Ovary (tissue), 7 donors: ENCODE measurements at regions not wholly inside any gene's neighbourhood (a gene's known extent, or its start where the extent isn't known, plus 50 kb on each side); places are given as distances from the start of the nearest gene placed in this dataset. TPM values are rescaled to one million over a fixed set of nuclear protein-coding genes. Genes with fewer than 3 reads are reported as not detected.

Experiments used
- DNase-seq, 5 donors: peaks; one replicate each; pipeline ENCODE4 v3.0.0-alpha.2; 2019 to 2020
- H3K27ac ChIP-seq, 2 donors: fragments of 200-600 bp; one replicate each; pipeline versions ENCODE4 v1.5.1 to v1.8.0; 2019 to 2022
- H3K27me3 ChIP-seq: fragments of 200-600 bp; one replicate; pipeline ENCODE4 v1.8.0; 2022
- H3K36me3 ChIP-seq: fragments of 200-600 bp; sonication (generic); one replicate; pipeline ENCODE4 v1.5.1; 2019
- H3K4me1 ChIP-seq: one replicate; pipeline ENCODE4 v1.8.1; 2013; ENCODE audit warnings: mild to moderate bottlenecking, moderate library complexity; ENCODE audit not compliant: insufficient read depth
- H3K4me3 ChIP-seq: fragments of 200-600 bp; sonication (generic); one replicate; pipeline ENCODE4 v1.5.1; 2017
- H3K9me3 ChIP-seq, 2 donors: fragments of 200-600 bp in 1 of 2; sonication (generic) in 1 of 2; one replicate each; pipeline versions ENCODE4 v1.5.1 to v1.8.1; 2013 to 2019; ENCODE audit warnings: mild to moderate bottlenecking in 1 of 2, moderate library complexity in 1 of 2
- CTCF ChIP-seq, 3 donors: fragments of 450-650 bp in 2 of 3; fragments of 200-600 bp in 1 of 3; IDR thresholded peaks; one replicate each; pipeline versions ENCODE4 v1.5.1 to v1.8.0; 2016 to 2022; ENCODE audit warnings: antibody characterized with exemption in 3 of 3, mild to moderate bottlenecking in 1 of 3
- EP300 ChIP-seq: sonication (generic); formaldehyde crosslinking; IDR thresholded peaks from one replicate; pipeline ENCODE4 v1.6.1; 2017; ENCODE audit warnings: antibody characterized with exemption
- POLR2A ChIP-seq: fragments of 450-650 bp; IDR thresholded peaks from one replicate; pipeline ENCODE4 v1.6.1; 2017; ENCODE audit warnings: antibody characterized with exemption, mild to moderate bottlenecking, moderate library complexity
- WGBS, 3 donors: extraction: QIAGEN DNeasy Blood & Tissue Kit in 1 of 3; methylation state at CpG; one replicate each; pipeline versions ENCODE4 v1.1.5 to v1.1.7; 2013 to 2017; 5-methylcytosine and 5-hydroxymethylcytosine counted together
- intact Hi-C, 4 donors: fragments of 100-400 bp; cut with DNase I; formaldehyde crosslinking; loops; one replicate each; pipeline versions ENCODE4 v1.11.0 to v1.15.1; 2022 to 2023
- small RNA-seq: library from RNA; depleted of rRNA; stranded (forward); fragments of <200 nt; gene quantifications from one replicate; pipeline ENCODE3, GENCODE V24; 2016
- donor health status: DM: no; HTN: no; CAD: no; lungs with moderate emphysema.
- donor health status: DM: no; HTN: no; CAD: no.
- donor health status: Bipolar disorder and iron deficiency.
- donor health status: DM: no; HTN: no; CAD: no.
- donor health status: DM: yes; HTN: yes; CAD: no.

GRCh38 chr6:24064832-24065231 lies 61.2 kb upstream of the NRSN1 start:
- no peak for TF ChIP-seq CTCF (IDR thresholded peaks at IDR 0.05)
- no peak for TF ChIP-seq EP300
- TF ChIP-seq POLR2A: no peak
- intact Hi-C loops: no loop called here
- no peak overlapping the region for H3K4me3 ChIP-seq
- whole genome bisulfite sequencing, 3 donors: 2 to 6% (median 4%) methylated on average over 1 of the region's 1 CpG
- H3K36me3 ChIP-seq: no peaks in the 10 kb centered on the region
- no peaks in the 10 kb centered on the region for H3K9me3 ChIP-seq
- no peak overlapping the region for H3K27ac ChIP-seq
- no peaks in the 10 kb centered on the region for H3K4me1 ChIP-seq
- H3K27me3 ChIP-seq: no peaks in the 10 kb centered on the region
- no peak for DNase-seq

- DNase-seq: no peak
- 5 to 10% (median 6%) methylated on average over 3 of the region's 3 CpGs for WGBS, 3 donors
- no peaks in the 10 kb centered on the region for H3K27me3 ChIP-seq
- H3K9me3 ChIP-seq: no peaks in the 10 kb centered on the region
- intact Hi-C loops: no loop called here
- no peaks in the 10 kb centered on the region for H3K4me1 ChIP-seq
- no peak overlapping the region for H3K27ac ChIP-seq
- TF ChIP-seq POLR2A (no peak), CTCF (IDR thresholded peaks at IDR 0.05) (no peak), EP300 (no peak)
- H3K4me3 ChIP-seq: no peak overlapping the region
- no peaks in the 10 kb centered on the region for H3K36me3 ChIP-seq
These were observed 56.5 kb upstream of the NRSN1 start for GRCh38 chr6:24069526-24069925.

GRCh38 chr6:24072038-24072746 lies 53.8 kb upstream of the NRSN1 start:
- no peaks in the 10 kb centered on the region for H3K36me3 ChIP-seq
- H3K27me3 ChIP-seq: no peaks in the 10 kb centered on the region
- no peaks in the 10 kb centered on the region for H3K4me1 ChIP-seq
- H3K27ac ChIP-seq: no peak overlapping the region
- DNase-seq: no peak
- H3K9me3 ChIP-seq: no peaks in the 10 kb centered on the region
- intact Hi-C loops: no loop called here
- no peak for TF ChIP-seq EP300
- TF ChIP-seq POLR2A: no peak
- TF ChIP-seq CTCF (IDR thresholded peaks at IDR 0.05): no peak
- H3K4me3 ChIP-seq: no peak overlapping the region
- 78 to 87% (median 83%) methylated on average over 6 of the region's 6 CpGs for WGBS, 3 donors

- intact Hi-C loops: no loop called here
- Histone ChIP-seq H3K9me3 (no peaks in the 10 kb centered on the region), H3K4me3 (no peak overlapping the region), H3K27me3 (no peaks in the 10 kb centered on the region), H3K4me1 (no peaks in the 10 kb centered on the region), H3K27ac (no peak overlapping the region), H3K36me3 (no peaks in the 10 kb centered on the region)
- 77 to 89% (median 85%) methylated on average over 1 of the region's 1 CpG for WGBS, 3 donors
- TF ChIP-seq POLR2A: no peak
- no peak for TF ChIP-seq EP300
- no peak for TF ChIP-seq CTCF (IDR thresholded peaks at IDR 0.05)
- DNase-seq: no peak
These were observed 50.0 kb upstream of the NRSN1 start for GRCh38 chr6:24076011-24076410.

Small RNA genes in the stretch of these regions (small RNA-seq; reads per million reads assigned to genes)
- gene AL133270.1 (not detected), gene RNU6-1060P (not detected), gene SPTLC1P2 (not detected)
